HEK293T (cell line): ENCODE measurements at regions not wholly inside any gene's neighbourhood (a gene's known extent, or its start where the extent isn't known, plus 50 kb on each side); places are given as distances from the start of the nearest gene placed in this dataset.

Source experiments
- CTCF ChIA-PET: fragments of 350-600 bp; formaldehyde crosslinking; extraction: SDS; loops from one replicate; lab custom pipeline; 2021; ENCODE audit warnings: antibody characterized with exemption, inconsistent platforms; lab: Yijun Ruan, JAX
- POLR2A ChIA-PET: fragments of 350-600 bp; formaldehyde crosslinking; extraction: SDS; loops from one replicate; lab custom pipeline; 2020; ENCODE audit warnings: antibody characterized with exemption, inconsistent platforms; lab: Yijun Ruan, JAX
- DNase-seq: peaks from one replicate; pipeline ENCODE4 v3.0.0; 2012; ENCODE audit warnings: mixed read lengths; ENCODE audit errors: extremely low spot score
- ARNT ChIP-seq: fragments of 450-650 bp; IDR thresholded peaks from 2 replicates; pipeline ENCODE4 v1.6.1; 2017; ENCODE audit warnings: mild to moderate bottlenecking
- BHLHE40 ChIP-seq: fragments of 450-650 bp; IDR thresholded peaks from 2 replicates; pipeline ENCODE4 v1.6.1; 2016; ENCODE audit warnings: mild to moderate bottlenecking, moderate library complexity, borderline replicate concordance
- CTBP1 ChIP-seq: fragments of 450-650 bp; IDR thresholded peaks from 2 replicates; pipeline ENCODE4 v1.6.1; 2016; ENCODE audit warnings: borderline replicate concordance
- ELF4 ChIP-seq: fragments of 450-650 bp; IDR thresholded peaks from 2 replicates; pipeline ENCODE4 v1.6.1; 2017; ENCODE audit warnings: antibody characterized with exemption
- FOXA1 ChIP-seq: fragments of 450-650 bp; IDR thresholded peaks from 2 replicates; pipeline ENCODE4 v1.6.1; 2016; ENCODE audit warnings: mild to moderate bottlenecking
- FOXK2 ChIP-seq: fragments of 450-650 bp; IDR thresholded peaks from 2 replicates; pipeline ENCODE4 v1.6.1; 2016; ENCODE audit warnings: mild to moderate bottlenecking
- FOXM1 ChIP-seq: fragments of 450-650 bp; IDR thresholded peaks from 2 replicates; pipeline ENCODE4 v1.6.1; 2017; ENCODE audit warnings: mild to moderate bottlenecking, borderline replicate concordance
- HDGF ChIP-seq: fragments of 450-650 bp; IDR thresholded peaks from 2 replicates; pipeline ENCODE4 v1.6.1; 2017; ENCODE audit warnings: antibody characterized with exemption, borderline replicate concordance
- L3MBTL2 ChIP-seq: fragments of 450-650 bp; conservative IDR thresholded peaks from 2 replicates; pipeline ENCODE4 v1.6.1; 2016; ENCODE audit warnings: mild to moderate bottlenecking
- LEF1 ChIP-seq: fragments of 450-650 bp; IDR thresholded peaks from 2 replicates; pipeline ENCODE4 v1.6.1; 2017; ENCODE audit warnings: mild to moderate bottlenecking, borderline replicate concordance
- NFRKB ChIP-seq: fragments of 450-650 bp; IDR thresholded peaks from 2 replicates; pipeline ENCODE4 v1.6.1; 2016; ENCODE audit warnings: mild to moderate bottlenecking, moderate library complexity
- PKNOX1 ChIP-seq: fragments of 450-650 bp; IDR thresholded peaks from 2 replicates; pipeline ENCODE4 v1.6.1; 2016
- SP1 ChIP-seq: fragments of 450-650 bp; IDR thresholded peaks from 2 replicates; pipeline ENCODE4 v1.6.1; 2017
- SUZ12 ChIP-seq: fragments of 450-650 bp; IDR thresholded peaks from 2 replicates; pipeline ENCODE4 v1.6.1; 2016; ENCODE audit warnings: mild to moderate bottlenecking
- TARDBP ChIP-seq: fragments of 450-650 bp; IDR thresholded peaks from 2 replicates; pipeline ENCODE4 v1.6.1; 2016
- ZNF384 ChIP-seq: fragments of 450-650 bp; IDR thresholded peaks from 2 replicates; pipeline ENCODE4 v1.6.1; 2016

GRCh38 chr20:40156600-40157317 lies 532.3 kb downstream of the MAFB start:
- DNase-seq = no peak
- POLR2A ChIA-PET = no interaction called here
- CTCF ChIA-PET = no interaction called here
- TF ChIP-seq FOXK2 (no peak), NFRKB (no peak), SP1 (no peak), PKNOX1 (no peak), CTBP1 (no peak), ARNT (no peak), SUZ12 (no peak), LEF1 (no peak), FOXM1 (no peak), ELF4 (no peak), ZNF384 (no peak), FOXA1 (no peak), L3MBTL2 (no peak), HDGF (no peak), BHLHE40 (no peak), TARDBP (no peak)

DNA sequence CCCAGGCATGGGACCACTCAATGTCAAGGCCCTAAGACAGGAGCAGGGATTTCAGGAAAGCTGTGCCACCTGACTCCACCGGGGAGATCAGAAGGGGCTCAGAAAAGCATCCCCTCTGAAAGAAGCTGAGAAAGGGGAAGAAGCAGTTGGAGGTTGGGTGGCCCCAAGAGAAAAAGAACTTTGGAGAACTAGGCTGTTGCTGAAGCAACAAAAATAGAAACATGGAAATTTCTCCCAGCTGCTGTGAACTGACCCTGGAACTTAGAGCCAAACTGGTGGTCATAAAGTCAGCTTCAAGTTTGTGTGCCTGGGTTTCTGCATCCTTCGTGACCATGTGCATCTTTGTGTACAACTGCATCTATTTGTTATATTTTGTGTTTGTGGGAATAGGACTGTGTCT lies 534.5 kb downstream of the MAFB start:
- TF ChIP-seq SUZ12 (no peak), HDGF (no peak), L3MBTL2 (no peak), ARNT (no peak), ZNF384 (no peak), FOXM1 (no peak), NFRKB (no peak)
- ChIA-PET CTCF (interaction anchor here (0.6 kb wide), 1 partner anchor 97 kb away, joined by 4 read pairs; no protein-coding TSS in a partner anchor), POLR2A (no interaction called here)
- DNase-seq = no peak

GRCh38 chr20:40148886-40149285 lies 540.1 kb downstream of the MAFB start:
- TF ChIP-seq FOXK2 (no peak), SUZ12 (no peak), ELF4 (no peak), L3MBTL2 (no peak), ARNT (no peak), LEF1 (no peak), TARDBP (no peak), ZNF384 (no peak), BHLHE40 (no peak), HDGF (no peak), PKNOX1 (no peak), FOXA1 (no peak), NFRKB (no peak), FOXM1 (no peak), CTBP1 (no peak), SP1 (no peak)
- POLR2A ChIA-PET = no interaction called here
- CTCF ChIA-PET = no interaction called here

DNA sequence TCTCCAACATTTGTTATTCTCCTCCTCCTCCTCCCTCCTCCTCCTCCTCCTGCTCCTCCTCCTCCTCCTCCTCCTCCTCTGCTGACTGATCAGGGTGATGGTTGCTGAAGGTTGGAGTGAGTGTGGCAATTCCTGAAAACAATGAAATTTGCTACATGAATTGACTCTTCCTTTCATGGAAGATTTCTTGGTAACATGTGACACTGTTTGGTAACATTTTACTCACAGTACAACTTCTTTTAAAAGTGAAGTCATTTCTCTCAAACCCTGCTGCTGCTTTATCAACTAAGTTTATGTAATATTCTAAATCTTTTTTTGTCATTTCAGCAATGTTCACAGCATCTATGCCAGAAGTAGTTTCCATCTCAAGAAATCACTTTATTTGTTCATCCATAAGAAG lies 543.0 kb downstream of the MAFB start:
- no peak for DNase-seq
- CTCF ChIA-PET = no interaction called here
- POLR2A ChIA-PET = no interaction called here
- no peak for TF ChIP-seq LEF1
- no peak for TF ChIP-seq CTBP1
- TF ChIP-seq FOXA1 = no peak
- no peak for TF ChIP-seq FOXK2
- TF ChIP-seq TARDBP = no peak
- TF ChIP-seq L3MBTL2 = no peak
- TF ChIP-seq FOXM1 = no peak
- no peak for TF ChIP-seq PKNOX1
- no peak for TF ChIP-seq BHLHE40
- TF ChIP-seq ARNT = no peak
- TF ChIP-seq SUZ12 = no peak
- no peak for TF ChIP-seq ELF4

More at GRCh38 chr20:40148886-40149285, 540.1 kb downstream of the MAFB start:
- DNase-seq = no peak

DNA sequence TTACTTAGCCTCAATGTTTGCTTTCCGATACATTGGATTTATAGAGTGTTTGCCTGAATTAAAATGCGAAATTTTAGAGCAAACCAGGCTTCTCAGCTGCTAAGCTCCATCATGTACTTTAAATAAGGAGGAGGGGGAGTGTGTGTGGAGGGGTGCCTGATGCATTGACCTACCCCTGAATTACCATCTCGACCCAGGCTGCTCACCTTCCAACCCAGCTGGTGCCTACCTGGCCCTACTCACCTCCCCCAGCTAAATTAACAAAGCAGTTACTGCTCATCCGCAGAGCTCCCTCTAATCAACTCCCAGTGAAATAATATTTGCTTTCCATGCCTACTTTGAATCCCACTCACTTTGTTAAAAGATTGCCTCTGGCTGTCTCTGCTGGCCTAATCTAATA lies 544.5 kb downstream of the MAFB start:
- no peak for DNase-seq
- CTCF ChIA-PET = no interaction called here
- TF ChIP-seq ZNF384 = no peak
- TF ChIP-seq BHLHE40 = no peak
- no peak for TF ChIP-seq HDGF
- TF ChIP-seq LEF1 = no peak
- no peak for TF ChIP-seq L3MBTL2
- no peak for TF ChIP-seq CTBP1
- TF ChIP-seq SP1 = no peak
- TF ChIP-seq PKNOX1 = no peak
- TF ChIP-seq NFRKB = no peak
- no peak for TF ChIP-seq TARDBP
- TF ChIP-seq SUZ12 = no peak
- no peak for TF ChIP-seq FOXM1
- POLR2A ChIA-PET = no interaction called here
